GM23338 (cell line): ENCODE measurements at regions not wholly inside any gene's neighbourhood (a gene's known extent, or its start where the extent isn't known, plus 50 kb on each side); places are given as distances from the start of the nearest gene placed in this dataset.

Experiments used
- ATAC-seq: fragments of 200-7000 bp; cut with Tn5 transposase; 3 replicates; pipeline ENCODE4 v1.9.1; 2020
- DNase-seq: peaks from one replicate; pipeline ENCODE4 v3.0.0-alpha.2; 2015; ENCODE audit warnings: low spot score
- H2AFZ ChIP-seq: fragments of 200-600 bp; sonication (generic); 2 replicates; pipeline ENCODE4 v1.8.0; 2016; ENCODE audit warnings: antibody characterized with exemption, mild to moderate bottlenecking, moderate library complexity
- H3F3A ChIP-seq: fragments of 200-600 bp; sonication (generic); replicated peaks from 2 replicates; pipeline ENCODE4 v1.8.0; 2017; ENCODE audit warnings: antibody characterized with exemption, mixed run types, low read depth
- H3K27ac ChIP-seq: fragments of 200-600 bp; sonication (generic); 2 replicates; pipeline ENCODE4 v1.6.1; 2016; ENCODE audit warnings: low read depth
- H3K27me3 ChIP-seq: fragments of 200-600 bp; sonication (generic); 2 replicates; pipeline ENCODE4 v1.8.0; 2016; ENCODE audit warnings: mild to moderate bottlenecking, mixed run types, moderate library complexity; ENCODE audit not compliant: insufficient read depth
- H3K36me3 ChIP-seq: fragments of 200-600 bp; sonication (generic); 2 replicates; pipeline ENCODE4 v1.8.0; 2016; ENCODE audit warnings: mild to moderate bottlenecking; ENCODE audit not compliant: insufficient read depth
- H3K4me1 ChIP-seq: fragments of 200-600 bp; sonication (generic); 2 replicates; pipeline ENCODE4 v1.8.0; 2016; ENCODE audit warnings: mild to moderate bottlenecking, moderate library complexity; ENCODE audit not compliant: insufficient read depth
- H3K4me2 ChIP-seq: fragments of 200-600 bp; sonication (generic); 2 replicates; pipeline ENCODE4 v1.7.1; 2017; ENCODE audit warnings: mixed run types
- H3K4me3 ChIP-seq: fragments of 200-600 bp; sonication (generic); 2 replicates; pipeline ENCODE4 v1.6.1; 2016; ENCODE audit warnings: mixed run types
- H3K79me2 ChIP-seq: fragments of 200-600 bp; sonication (generic); replicated peaks from 2 replicates; pipeline ENCODE4 v1.8.0; 2017; ENCODE audit warnings: mild to moderate bottlenecking; ENCODE audit not compliant: insufficient read depth
- H3K9me2 ChIP-seq: fragments of 200-600 bp; sonication (generic); 2 replicates; pipeline ENCODE4 v1.8.0; 2017; ENCODE audit not compliant: insufficient read depth
- H4K20me1 ChIP-seq: fragments of 200-600 bp; sonication (generic); replicated peaks from 2 replicates; pipeline ENCODE4 v1.8.0; 2017; ENCODE audit warnings: mild to moderate bottlenecking; ENCODE audit not compliant: insufficient read depth
- H3K27ac Mint-ChIP-seq: 2 replicates; pipeline ENCODE4 v1.8.0; 2020; ENCODE audit warnings: inconsistent platforms, mild to moderate bottlenecking, moderate library complexity, mixed read lengths
- H3K27me3 Mint-ChIP-seq: 3 replicates; pipeline ENCODE4 v1.8.0; 2022; ENCODE audit warnings: low read depth, mild to moderate bottlenecking, moderate library complexity, mixed read lengths, inconsistent platforms; ENCODE audit not compliant: insufficient read depth, poor library complexity
- H3K36me3 Mint-ChIP-seq: 3 replicates; pipeline ENCODE4 v1.8.0; 2021; ENCODE audit warnings: low read depth, mild to moderate bottlenecking, inconsistent platforms, moderate library complexity, mixed read lengths
- H3K4me1 Mint-ChIP-seq: 3 replicates; pipeline ENCODE4 v1.8.0; 2020; ENCODE audit warnings: mild to moderate bottlenecking, inconsistent platforms, mixed read lengths
- H3K4me3 Mint-ChIP-seq: 3 replicates; pipeline ENCODE4 v1.8.0; 2021; ENCODE audit warnings: moderate library complexity, mild to moderate bottlenecking, inconsistent platforms, mixed read lengths
- H3K9me3 Mint-ChIP-seq: 3 replicates; pipeline ENCODE4 v1.8.0; 2020; ENCODE audit warnings: moderate library complexity, mild to moderate bottlenecking, inconsistent platforms, mixed read lengths
- CREB1 ChIP-seq: fragments of 250-450 bp; sonication (Bioruptor Pico); IDR thresholded peaks from 2 replicates; pipeline ENCODE4 v1.5.0; 2020; ENCODE audit warnings: low read depth, mild to moderate bottlenecking, moderate library complexity
- ETS1 ChIP-seq: IDR thresholded peaks from 2 replicates; pipeline ENCODE4 v1.6.1; 2016; ENCODE audit warnings: antibody characterized with exemption
- EZH2 ChIP-seq: fragments of 200-600 bp; sonication (generic); IDR thresholded peaks from one replicate; pipeline ENCODE4 v1.8.0; 2017; ENCODE audit warnings: antibody characterized with exemption, mild to moderate bottlenecking, low read depth; ENCODE audit not compliant: unreplicated experiment
- EZH2phosphoT487 ChIP-seq: fragments of 200-600 bp; sonication (generic); IDR thresholded peaks from one replicate; pipeline ENCODE4 v1.8.1; 2018; ENCODE audit warnings: antibody characterized with exemption; ENCODE audit not compliant: unreplicated experiment
- NANOG ChIP-seq: IDR thresholded peaks from 2 replicates; pipeline ENCODE4 v1.6.1; 2016; ENCODE audit warnings: antibody characterized with exemption, borderline replicate concordance
- REST ChIP-seq: IDR thresholded peaks from one replicate; pipeline ENCODE4 v1.6.1; 2018; ENCODE audit warnings: antibody characterized with exemption; ENCODE audit not compliant: unreplicated experiment
- STAT1 ChIP-seq: IDR thresholded peaks from one replicate; pipeline ENCODE4 v1.6.1; 2016; ENCODE audit warnings: antibody characterized with exemption; ENCODE audit not compliant: unreplicated experiment
- ZNF462 ChIP-seq: fragments of 250-450 bp; sonication (Bioruptor Pico); IDR thresholded peaks from 2 replicates; pipeline ENCODE4 v1.5.0; 2020; ENCODE audit warnings: mild to moderate bottlenecking, moderate library complexity

- no peak overlapping the region for H3K4me2 ChIP-seq
- no peak overlapping the region for H3K27ac ChIP-seq
- Mint-ChIP-seq H3K27me3 (peaks cover 2% of the 10 kb centered on the region), H3K4me3 (no peak overlapping the region), H3K4me1 (peaks cover 21% of the 10 kb centered on the region), H3K9me3 (no peaks in the 10 kb centered on the region), H3K36me3 (no peaks in the 10 kb centered on the region), H3K27ac (no peak overlapping the region)
- no peaks in the 10 kb centered on the region for H3F3A ChIP-seq
- no peaks in the 10 kb centered on the region for H3K27me3 ChIP-seq
- DNase-seq, result no peak
- no peak for ATAC-seq
- no peak for TF ChIP-seq EZH2phosphoT487
- TF ChIP-seq EZH2, result no peak
- no peak for TF ChIP-seq NANOG
- no peak for TF ChIP-seq ETS1
- no peak for TF ChIP-seq STAT1
- no peak for TF ChIP-seq ZNF462 (CRISPR knock-in tag)
- TF ChIP-seq CREB1 (CRISPR knock-in tag), result no peak
- TF ChIP-seq REST, result no peak
- H4K20me1 ChIP-seq, result no peaks in the 10 kb centered on the region
- H3K4me3 ChIP-seq, result no peak overlapping the region
- peaks cover 5% of the 10 kb centered on the region; the same call in 1 of the 2 replicates for H3K9me2 ChIP-seq
- no peak overlapping the region for H2AFZ ChIP-seq
- H3K4me1 ChIP-seq, result peaks cover 8% of the 10 kb centered on the region
- H3K36me3 ChIP-seq, result no peaks in the 10 kb centered on the region
- no peaks in the 10 kb centered on the region for H3K79me2 ChIP-seq
Measured at GRCh38 chr2:12557688-12558087, 159.0 kb upstream of the TRIB2 start.
